ENCODE measurements at regions not wholly inside any gene's neighbourhood (a gene's known extent, or its start where the extent isn't known, plus 50 kb on each side); places are given as distances from the start of the nearest gene placed in this dataset.
"Not testable (repeated sequence)": the region's sequence is repeated elsewhere in the genome, so short reads cannot be mapped to it uniquely, and the experiment has no call there.

DNA sequence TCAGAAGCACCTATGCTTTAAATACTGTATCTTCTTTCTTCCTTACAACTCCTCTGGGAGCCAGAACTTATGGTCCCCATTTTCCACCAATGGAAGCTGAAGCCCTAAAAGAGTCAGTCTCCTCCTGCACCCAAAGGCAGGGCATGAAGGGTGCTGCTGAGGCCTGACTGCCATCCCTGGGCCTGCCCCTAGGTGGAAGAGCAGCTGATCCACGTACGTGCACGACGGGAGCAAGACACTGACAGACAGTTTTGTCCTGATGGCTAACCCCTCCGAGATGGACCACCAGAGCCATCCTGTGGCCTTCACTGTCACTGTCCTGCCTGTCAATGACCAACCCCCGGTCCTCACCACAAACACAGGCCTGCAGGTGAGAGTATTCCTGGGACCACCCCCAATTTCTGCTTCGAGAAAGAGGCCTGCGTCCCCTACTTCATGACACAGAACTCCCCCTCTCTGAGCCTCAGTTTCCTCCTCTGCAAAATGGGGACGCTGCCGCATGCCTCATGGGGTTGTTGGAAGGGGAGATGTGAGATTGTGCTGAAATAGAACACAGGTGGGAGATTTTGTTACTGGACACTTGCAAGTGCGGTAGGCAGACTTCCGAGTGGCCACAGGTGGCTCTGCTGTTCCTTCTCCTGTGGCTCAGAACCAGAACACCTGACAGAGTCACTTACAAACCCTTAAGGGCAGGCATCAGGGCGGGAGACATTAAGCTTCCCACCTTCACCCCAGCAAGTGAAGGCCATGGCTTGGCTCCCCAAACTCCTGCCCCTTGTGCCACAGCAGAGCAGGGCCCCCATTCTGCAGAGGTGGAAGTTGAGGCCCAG is 175.4 kb downstream of the TBC1D2B start:
- DNase-seq (ENCODE audit: extremely low spot score), result peak; percentile 32
- TF ChIP-seq FOXM1 (IDR thresholded peaks at IDR 0.05; ENCODE audit: borderline replicate concordance) (no peak), BHLHE40 (IDR thresholded peaks at IDR 0.05; ENCODE audit: borderline replicate concordance) (no peak), SP1 (IDR thresholded peaks at IDR 0.05) (no peak), CTBP1 (IDR thresholded peaks at IDR 0.05; ENCODE audit: borderline replicate concordance) (no peak), ZNF384 (IDR thresholded peaks at IDR 0.05) (no peak), NFRKB (IDR thresholded peaks at IDR 0.05) (no peak), FOXA1 (IDR thresholded peaks at IDR 0.05) (no peak), L3MBTL2 (conservative IDR thresholded peaks at IDR 0.05) (no peak), LEF1 (IDR thresholded peaks at IDR 0.05; ENCODE audit: borderline replicate concordance) (no peak), FOXK2 (IDR thresholded peaks at IDR 0.05) (no peak), SUZ12 (IDR thresholded peaks at IDR 0.05) (no peak), HDGF (IDR thresholded peaks at IDR 0.05; ENCODE audit: borderline replicate concordance) (no peak), ARNT (IDR thresholded peaks at IDR 0.05) (no peak), TARDBP (IDR thresholded peaks at IDR 0.05) (no peak), ELF4 (IDR thresholded peaks at IDR 0.05) (no peak)
- TF ChIP-seq, protein P1, sequence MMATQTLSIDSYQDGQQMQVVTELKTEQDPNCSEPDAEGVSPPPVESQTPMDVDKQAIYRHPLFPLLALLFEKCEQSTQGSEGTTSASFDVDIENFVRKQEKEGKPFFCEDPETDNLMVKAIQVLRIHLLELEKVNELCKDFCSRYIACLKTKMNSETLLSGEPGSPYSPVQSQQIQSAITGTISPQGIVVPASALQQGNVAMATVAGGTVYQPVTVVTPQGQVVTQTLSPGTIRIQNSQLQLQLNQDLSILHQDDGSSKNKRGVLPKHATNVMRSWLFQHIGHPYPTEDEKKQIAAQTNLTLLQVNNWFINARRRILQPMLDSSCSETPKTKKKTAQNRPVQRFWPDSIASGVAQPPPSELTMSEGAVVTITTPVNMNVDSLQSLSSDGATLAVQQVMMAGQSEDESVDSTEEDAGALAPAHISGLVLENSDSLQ (IDR thresholded peaks at IDR 0.05), result no peak
- ChIA-PET CTCF (interaction anchor here (0.6 to 1.6 kb wide), 2 partner anchors 8 to 248 kb away, joined by 4 to 6 read pairs; no protein-coding TSS in a partner anchor), POLR2A (no interaction called here)

DNA sequence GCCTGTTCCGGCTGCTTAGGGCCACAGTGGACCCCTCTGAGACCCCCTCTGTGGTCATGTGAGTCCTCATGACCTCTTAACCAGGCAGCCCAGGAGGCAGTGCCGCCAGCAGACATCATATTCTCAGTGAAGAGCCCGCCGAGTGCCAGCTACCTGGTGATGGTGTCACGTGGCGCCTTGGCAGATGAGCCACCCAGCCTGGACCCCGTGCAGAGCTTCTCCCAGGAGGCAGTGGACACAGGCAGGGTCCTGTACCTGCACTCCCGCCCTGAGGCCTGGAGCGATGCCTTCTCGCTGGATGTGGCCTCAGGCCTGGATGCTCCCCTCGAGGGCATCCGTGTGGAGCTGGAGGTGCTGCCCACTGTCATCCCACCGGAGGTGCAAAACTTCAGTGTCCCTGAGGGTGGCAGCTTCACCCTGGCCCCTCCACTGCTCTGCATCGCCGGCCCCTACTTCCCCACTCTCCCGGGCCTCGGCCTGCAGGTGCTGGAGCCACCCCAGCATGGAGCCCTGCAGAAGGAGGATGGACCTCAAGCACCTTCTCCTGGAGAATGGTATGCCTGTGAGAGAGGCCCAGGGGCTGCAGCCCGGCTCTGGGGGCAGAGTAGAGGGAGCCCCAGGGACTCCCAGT is 176.1 kb downstream of the TBC1D2B start:
- no peak for TF ChIP-seq L3MBTL2 (conservative IDR thresholded peaks at IDR 0.05)
- TF ChIP-seq FOXA1 (IDR thresholded peaks at IDR 0.05), result no peak
- TF ChIP-seq ZNF384 (IDR thresholded peaks at IDR 0.05), result no peak
- TF ChIP-seq NFRKB (IDR thresholded peaks at IDR 0.05), result no peak
- CTCF ChIA-PET, result interaction anchor here (0.8 to 1.8 kb wide), 5 partner anchors 9 to 268 kb away, joined by 3 to 11 read pairs (median 6); partner anchors contain the start of gene LINGO1
- no peak for DNase-seq (ENCODE audit: extremely low spot score)
- POLR2A ChIA-PET, result no interaction called here

DNA sequence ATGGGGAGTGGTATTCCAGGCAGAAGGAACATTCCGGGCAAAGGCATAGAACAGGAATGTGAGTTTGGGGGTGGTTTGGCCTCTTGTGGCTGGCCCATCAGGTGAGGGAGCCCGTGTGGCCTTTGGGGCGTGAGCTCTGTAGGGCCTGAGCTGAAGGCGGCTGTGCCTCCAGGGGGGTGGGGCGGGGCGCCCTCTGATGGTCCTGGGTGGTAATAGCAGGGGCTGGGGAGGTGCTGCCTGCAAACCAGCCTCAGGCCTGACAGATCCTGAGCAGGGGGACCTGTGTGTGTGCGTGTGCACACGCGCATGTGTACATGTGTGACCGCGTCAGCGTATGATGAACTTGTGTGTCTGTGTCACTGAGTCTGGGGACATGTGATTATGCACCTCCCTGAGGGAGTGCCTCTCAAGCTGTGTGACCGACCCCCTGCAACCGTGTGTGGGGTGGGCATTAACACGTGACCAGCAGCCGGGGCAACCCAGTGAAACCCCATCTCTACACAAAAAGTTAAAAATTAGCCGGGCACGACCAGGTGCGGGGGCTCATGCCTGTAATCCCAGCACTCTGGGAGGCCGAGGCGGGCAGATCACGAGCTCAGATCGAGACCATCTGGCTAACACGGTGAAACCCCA is 177.1 kb downstream of the TBC1D2B start:
- peak; percentile 68 for DNase-seq (ENCODE audit: extremely low spot score)
- POLR2A ChIA-PET, result interaction anchor here (1.1 kb wide), 2 partner anchors 10 to 45 kb away, joined by 3 read pairs; no protein-coding TSS in a partner anchor
- CTCF ChIA-PET, result interaction anchor here (0.6 to 1.8 kb wide), 6 partner anchors 8 to 267 kb away, joined by 3 to 11 read pairs (median 4); partner anchors contain the start of gene LINGO1

DNA sequence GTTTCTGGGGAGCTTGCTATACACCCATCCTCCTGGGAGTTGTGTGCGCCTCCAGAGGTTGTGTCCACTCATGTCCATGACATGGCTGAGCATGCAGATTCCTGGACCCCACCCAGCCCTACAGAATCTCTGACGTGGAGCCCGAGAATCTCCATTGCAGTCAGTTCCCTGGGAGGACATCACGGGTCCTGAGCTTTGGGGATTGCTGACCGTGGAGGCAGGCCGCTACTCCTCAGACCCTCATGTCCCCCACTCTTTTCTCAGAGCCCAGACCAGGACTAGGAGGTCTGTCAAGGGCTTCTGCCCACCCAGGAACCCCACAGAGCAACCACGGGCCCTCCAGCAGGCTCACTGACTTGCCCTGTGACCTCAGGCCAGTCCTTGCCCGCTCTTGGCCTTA is 177.7 kb downstream of the TBC1D2B start:
- DNase-seq (ENCODE audit: extremely low spot score), result not testable (repeated sequence)
- POLR2A ChIA-PET, result interaction anchor here (1.1 kb wide), 2 partner anchors 10 to 45 kb away, joined by 3 read pairs; no protein-coding TSS in a partner anchor
- CTCF ChIA-PET, result interaction anchor here (0.6 to 1.8 kb wide), 6 partner anchors 9 to 267 kb away, joined by 3 to 11 read pairs (median 4); partner anchors contain the start of gene LINGO1

DNA sequence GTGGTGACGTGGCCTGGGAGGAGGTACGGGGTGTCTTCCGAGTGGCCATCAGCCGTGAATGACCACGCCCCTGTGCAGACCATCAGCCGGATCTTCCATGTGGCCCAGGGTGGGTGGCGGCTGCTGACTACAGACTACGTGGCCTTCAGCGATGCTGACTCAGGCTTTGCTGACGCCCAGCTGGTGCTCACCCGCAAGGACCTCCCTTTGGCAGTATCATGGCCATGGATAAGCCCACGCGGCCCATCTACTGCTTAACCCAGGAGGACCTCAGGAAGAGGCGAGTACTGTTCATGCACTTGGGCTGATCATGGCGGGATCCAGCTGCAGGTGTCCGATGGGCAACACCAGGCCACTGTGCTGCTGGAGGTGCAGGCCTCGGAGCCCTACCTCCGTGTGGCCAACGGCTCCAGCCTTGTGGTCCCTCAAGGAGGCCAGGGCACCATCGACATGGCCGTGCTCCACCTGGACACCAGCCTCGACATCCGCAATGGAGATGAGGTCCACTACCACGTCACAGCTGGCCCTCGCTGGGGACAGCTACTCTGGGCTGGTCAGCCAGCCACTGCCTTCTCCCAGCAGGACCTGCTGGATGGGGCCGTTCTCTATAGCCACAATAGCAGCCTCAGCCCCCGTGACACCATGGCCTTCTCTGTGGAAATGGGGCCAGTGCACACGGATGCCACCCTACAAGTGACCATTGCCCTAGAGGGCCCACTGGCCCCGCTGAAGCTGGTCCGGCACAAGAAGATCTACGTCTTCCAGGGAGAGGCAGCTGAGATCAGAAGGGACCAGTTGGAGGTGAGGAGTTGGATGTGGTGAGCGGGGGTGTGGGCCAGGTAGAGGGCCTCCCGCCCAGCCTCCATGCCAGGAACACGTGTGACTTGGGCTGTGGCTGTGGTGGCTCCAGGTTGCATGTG is 178.4 kb downstream of the TBC1D2B start:
- ChIA-PET CTCF (interaction anchor here (0.6 kb wide), 1 partner anchor 77 kb away, joined by 3 read pairs; no protein-coding TSS in a partner anchor), POLR2A (interaction anchor here (1.1 kb wide), 1 partner anchor 11 kb away, joined by 3 read pairs; no protein-coding TSS in a partner anchor)
- TF ChIP-seq ELF4 (IDR thresholded peaks at IDR 0.05), result no peak
- no peak for TF ChIP-seq TARDBP (IDR thresholded peaks at IDR 0.05)
- no peak for DNase-seq (ENCODE audit: extremely low spot score)

DNA sequence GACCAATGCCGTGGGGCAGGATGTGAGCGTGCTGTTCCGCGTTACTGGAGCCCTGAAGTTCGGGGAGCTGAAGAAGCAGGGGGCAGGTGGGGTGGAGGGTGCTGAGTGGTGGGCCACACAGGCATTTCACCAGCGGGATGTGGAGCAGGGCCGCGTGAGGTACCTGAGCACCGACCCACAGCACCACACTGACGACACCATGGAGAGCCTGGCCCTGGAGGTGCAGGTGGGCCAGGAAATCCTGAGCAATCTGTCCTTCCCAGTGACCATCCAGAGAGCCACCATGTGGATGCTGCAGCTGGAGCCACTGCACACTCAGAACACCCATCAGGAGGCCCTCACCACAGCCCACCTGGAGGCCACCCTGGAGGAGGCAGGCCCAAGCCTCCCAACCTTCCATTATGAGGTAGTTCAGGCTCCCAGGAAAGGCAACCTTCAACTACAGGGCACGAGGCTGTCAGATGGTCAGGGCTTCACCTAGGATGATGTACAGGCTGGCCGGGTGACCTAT is 179.6 kb downstream of the TBC1D2B start:
- ChIA-PET POLR2A (no interaction called here), CTCF (no interaction called here)
- no peak for DNase-seq (ENCODE audit: extremely low spot score)

DNA sequence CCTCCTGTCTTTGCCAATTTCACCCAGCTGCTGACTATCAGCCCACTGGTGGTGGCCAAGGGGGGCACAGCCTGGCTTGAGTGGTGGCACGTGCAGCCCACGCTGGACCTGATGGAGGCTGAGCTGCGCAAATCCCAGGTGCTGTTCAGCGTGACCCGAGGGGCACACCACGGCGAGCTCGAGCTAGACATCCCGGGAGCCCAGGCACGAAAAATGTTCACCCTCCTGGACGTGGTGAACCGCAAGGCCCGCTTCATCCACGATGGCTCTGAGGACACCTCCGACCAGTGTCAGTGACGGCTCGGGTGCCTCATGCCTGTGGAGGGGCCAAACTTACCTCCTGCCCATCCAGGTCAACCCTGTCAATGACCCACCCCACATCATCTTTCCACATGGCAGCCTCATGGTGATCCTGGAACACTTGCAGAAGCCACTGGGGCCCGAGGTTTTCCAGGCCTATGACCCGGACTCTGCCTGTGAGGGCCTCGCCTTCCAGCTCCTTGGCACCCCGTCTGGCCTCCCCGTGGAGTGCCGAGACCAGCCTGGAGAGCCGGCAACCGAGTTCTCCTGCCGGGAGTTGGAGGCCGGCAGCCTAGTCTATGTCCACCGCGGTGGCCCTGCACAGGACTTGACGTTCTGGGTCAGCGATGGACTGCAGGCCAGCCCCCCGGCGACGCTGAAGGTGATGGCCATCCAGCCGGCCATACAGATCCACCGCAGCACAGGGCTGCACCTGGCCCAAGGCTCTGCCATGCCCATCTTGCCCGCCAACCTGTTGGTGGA is 180.2 kb downstream of the TBC1D2B start:
- DNase-seq (ENCODE audit: extremely low spot score); POLR2A ChIA-PET; CTCF ChIA-PET: not testable (repeated sequence)

More for the DNA sequence above, 179.6 kb downstream of the TBC1D2B start:
- TF ChIP-seq FOXK2 (IDR thresholded peaks at IDR 0.05) (no peak), SP1 (IDR thresholded peaks at IDR 0.05) (no peak), ARNT (IDR thresholded peaks at IDR 0.05) (no peak), LEF1 (IDR thresholded peaks at IDR 0.05; ENCODE audit: borderline replicate concordance) (no peak), NFRKB (IDR thresholded peaks at IDR 0.05) (no peak), HDGF (IDR thresholded peaks at IDR 0.05; ENCODE audit: borderline replicate concordance) (no peak), ELF4 (IDR thresholded peaks at IDR 0.05) (no peak)

DNA sequence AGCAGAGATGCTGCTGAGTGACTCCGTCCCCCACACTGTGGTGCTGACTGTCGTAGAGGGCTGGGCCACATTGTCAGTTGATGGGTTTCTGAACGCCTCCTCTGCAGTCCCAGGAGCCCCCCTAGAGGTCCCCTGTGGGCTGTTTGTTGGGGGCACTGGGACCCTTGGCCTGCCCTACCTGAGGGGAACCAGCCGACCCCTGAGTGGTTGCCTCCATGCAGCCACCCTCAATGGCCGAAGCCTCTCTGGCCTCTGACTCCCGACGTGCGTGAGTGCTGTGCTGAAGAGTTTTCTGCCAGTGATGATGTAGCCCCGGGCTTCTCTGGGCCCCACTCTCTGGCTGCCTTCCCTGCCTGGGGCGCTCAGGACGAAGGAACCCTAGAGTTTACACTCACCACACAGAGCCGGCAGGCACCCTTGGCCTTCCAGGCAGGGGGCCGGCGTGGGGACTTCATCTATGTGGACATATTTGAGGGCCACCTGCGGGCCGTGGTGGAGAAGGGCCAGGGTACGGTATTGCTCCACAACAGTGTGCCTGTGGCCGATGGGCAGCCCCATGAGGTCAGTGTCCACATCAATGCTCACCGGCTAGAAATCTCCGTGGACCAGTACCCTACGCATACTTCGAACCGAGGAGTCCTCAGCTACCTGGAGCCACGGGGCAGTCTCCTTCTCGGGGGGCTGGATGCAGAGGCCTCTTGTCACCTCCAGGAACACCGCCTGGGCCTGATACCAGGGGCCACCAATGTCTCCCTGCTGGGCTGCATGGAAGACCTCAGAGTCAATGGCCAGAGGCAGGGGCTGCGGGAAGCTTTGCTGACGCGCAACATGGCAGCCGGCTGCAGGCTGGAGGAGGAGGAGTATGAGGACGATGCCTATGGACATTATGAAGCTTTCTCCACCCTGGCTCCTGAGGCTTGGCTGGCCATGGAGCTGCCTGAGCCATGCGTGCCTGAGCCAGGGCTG is 181.1 kb downstream of the TBC1D2B start:
- POLR2A ChIA-PET; CTCF ChIA-PET; DNase-seq (ENCODE audit: extremely low spot score): not testable (repeated sequence)

Measured in HEK293T (cell line).